ENCODE measurements at regions not wholly inside any gene's neighbourhood (a gene's known extent, or its start where the extent isn't known, plus 50 kb on each side); places are given as distances from the start of the nearest gene placed in this dataset.

GRCh38 chr2:103144837-103145236, 383.0 kb downstream of the TMEM182 start:
- TF ChIP-seq POLR2A (IDR thresholded peaks at IDR 0.05): no peak
- no peak for TF ChIP-seq CTCF (IDR thresholded peaks at IDR 0.05)
